Neural cell (in vitro differentiated cells): ENCODE measurements at regions not wholly inside any gene's neighbourhood (a gene's known extent, or its start where the extent isn't known, plus 50 kb on each side); places are given as distances from the start of the nearest gene placed in this dataset.

ENCODE experiments used
- EP300 ChIP-seq: fragments of 450-650 bp; conservative IDR thresholded peaks from 2 replicates; pipeline ENCODE4 v1.6.1; 2014; ENCODE audit warnings: antibody characterized with exemption, mild to moderate bottlenecking, moderate library complexity; ENCODE audit not compliant: poor library complexity, severe bottlenecking
- EZH2 ChIP-seq: fragments of 200-600, 300-800 bp; shearing (Covaris generic), sonication (generic); IDR thresholded peaks from 2 replicates; pipeline ENCODE4 v1.6.1; 2014; ENCODE audit warnings: antibody characterized with exemption, low read length, borderline replicate concordance, mild to moderate bottlenecking; ENCODE audit not compliant: insufficient read depth, poor library complexity, severe bottlenecking
- MXI1 ChIP-seq: fragments of 450-650 bp; conservative IDR thresholded peaks from 2 replicates; pipeline ENCODE4 v1.6.1; 2014; ENCODE audit warnings: antibody characterized with exemption, mild to moderate bottlenecking; ENCODE audit not compliant: poor library complexity, severe bottlenecking
- POLR2AphosphoS5 ChIP-seq: IDR thresholded peaks from 2 replicates; pipeline ENCODE4 v1.6.1; 2012
- RAD21 ChIP-seq: fragments of 450-650 bp; conservative IDR thresholded peaks from 2 replicates; pipeline ENCODE4 v1.6.1; 2014; ENCODE audit warnings: antibody characterized with exemption, mild to moderate bottlenecking, moderate library complexity
- SMC3 ChIP-seq: fragments of 450-650 bp; conservative IDR thresholded peaks from 2 replicates; pipeline ENCODE4 v1.6.1; 2014; ENCODE audit warnings: antibody characterized with exemption, mild to moderate bottlenecking, moderate library complexity; ENCODE audit not compliant: poor library complexity
- TAF1 ChIP-seq: IDR thresholded peaks from 2 replicates; pipeline ENCODE4 v1.6.1; 2012; ENCODE audit warnings: low read depth
- TF ChIP-seq, protein P1 (sequence below): fragments of 450-650 bp; IDR thresholded peaks from 2 replicates; pipeline ENCODE4 v1.5.1; 2014; ENCODE audit warnings: antibody characterized with exemption, mild to moderate bottlenecking, moderate library complexity; ENCODE audit not compliant: poor library complexity, severe bottlenecking
- TF ChIP-seq, protein P2 (sequence below): IDR thresholded peaks from 2 replicates; pipeline ENCODE4 v1.6.1; 2012; ENCODE audit warnings: borderline replicate concordance

DNA sequence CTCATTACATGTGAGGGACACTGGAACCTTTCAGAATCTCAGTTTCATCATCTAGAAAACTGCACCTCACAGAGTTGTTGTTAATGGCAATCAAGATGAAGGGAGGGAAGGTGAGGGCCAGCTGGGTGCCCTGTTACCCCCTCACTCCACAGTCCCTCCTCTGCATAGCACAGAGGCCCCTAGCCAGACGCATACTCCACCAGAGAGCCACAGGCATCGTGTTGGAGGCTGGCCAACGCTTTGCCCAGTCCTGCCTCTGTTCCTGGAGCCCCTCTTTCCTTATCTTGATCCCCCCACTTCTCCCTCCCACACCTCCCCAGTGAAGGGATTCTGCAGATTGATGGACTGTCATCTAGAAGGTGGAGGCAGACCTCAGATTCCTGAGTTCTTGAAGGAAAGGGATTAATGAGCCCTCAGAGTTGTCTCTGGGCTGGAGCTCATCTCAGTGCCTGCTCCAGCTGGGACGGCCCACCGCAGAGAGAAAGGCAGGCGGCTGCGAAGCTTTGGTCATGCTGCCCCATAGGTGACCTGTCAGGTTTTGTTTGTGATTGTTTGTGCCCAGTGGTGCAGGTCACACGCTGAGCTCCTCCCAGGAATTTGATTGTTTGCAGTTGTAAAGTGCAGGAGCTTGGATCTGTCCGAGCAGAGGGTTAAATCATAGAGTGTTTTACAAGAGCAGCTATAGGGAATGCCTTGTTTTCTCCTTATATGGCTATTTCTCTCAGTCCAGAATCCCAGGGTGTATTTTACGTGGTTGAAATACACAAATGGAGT is 487.3 kb downstream of the CCDC171 start:
- TF ChIP-seq, protein P1, sequence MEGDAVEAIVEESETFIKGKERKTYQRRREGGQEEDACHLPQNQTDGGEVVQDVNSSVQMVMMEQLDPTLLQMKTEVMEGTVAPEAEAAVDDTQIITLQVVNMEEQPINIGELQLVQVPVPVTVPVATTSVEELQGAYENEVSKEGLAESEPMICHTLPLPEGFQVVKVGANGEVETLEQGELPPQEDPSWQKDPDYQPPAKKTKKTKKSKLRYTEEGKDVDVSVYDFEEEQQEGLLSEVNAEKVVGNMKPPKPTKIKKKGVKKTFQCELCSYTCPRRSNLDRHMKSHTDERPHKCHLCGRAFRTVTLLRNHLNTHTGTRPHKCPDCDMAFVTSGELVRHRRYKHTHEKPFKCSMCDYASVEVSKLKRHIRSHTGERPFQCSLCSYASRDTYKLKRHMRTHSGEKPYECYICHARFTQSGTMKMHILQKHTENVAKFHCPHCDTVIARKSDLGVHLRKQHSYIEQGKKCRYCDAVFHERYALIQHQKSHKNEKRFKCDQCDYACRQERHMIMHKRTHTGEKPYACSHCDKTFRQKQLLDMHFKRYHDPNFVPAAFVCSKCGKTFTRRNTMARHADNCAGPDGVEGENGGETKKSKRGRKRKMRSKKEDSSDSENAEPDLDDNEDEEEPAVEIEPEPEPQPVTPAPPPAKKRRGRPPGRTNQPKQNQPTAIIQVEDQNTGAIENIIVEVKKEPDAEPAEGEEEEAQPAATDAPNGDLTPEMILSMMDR: no peak
- no peak for TF ChIP-seq EZH2
- TF ChIP-seq, protein P2, sequence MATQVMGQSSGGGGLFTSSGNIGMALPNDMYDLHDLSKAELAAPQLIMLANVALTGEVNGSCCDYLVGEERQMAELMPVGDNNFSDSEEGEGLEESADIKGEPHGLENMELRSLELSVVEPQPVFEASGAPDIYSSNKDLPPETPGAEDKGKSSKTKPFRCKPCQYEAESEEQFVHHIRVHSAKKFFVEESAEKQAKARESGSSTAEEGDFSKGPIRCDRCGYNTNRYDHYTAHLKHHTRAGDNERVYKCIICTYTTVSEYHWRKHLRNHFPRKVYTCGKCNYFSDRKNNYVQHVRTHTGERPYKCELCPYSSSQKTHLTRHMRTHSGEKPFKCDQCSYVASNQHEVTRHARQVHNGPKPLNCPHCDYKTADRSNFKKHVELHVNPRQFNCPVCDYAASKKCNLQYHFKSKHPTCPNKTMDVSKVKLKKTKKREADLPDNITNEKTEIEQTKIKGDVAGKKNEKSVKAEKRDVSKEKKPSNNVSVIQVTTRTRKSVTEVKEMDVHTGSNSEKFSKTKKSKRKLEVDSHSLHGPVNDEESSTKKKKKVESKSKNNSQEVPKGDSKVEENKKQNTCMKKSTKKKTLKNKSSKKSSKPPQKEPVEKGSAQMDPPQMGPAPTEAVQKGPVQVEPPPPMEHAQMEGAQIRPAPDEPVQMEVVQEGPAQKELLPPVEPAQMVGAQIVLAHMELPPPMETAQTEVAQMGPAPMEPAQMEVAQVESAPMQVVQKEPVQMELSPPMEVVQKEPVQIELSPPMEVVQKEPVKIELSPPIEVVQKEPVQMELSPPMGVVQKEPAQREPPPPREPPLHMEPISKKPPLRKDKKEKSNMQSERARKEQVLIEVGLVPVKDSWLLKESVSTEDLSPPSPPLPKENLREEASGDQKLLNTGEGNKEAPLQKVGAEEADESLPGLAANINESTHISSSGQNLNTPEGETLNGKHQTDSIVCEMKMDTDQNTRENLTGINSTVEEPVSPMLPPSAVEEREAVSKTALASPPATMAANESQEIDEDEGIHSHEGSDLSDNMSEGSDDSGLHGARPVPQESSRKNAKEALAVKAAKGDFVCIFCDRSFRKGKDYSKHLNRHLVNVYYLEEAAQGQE: no peak
- TF ChIP-seq POLR2AphosphoS5: no peak
- no peak for TF ChIP-seq SMC3
- TF ChIP-seq TAF1: no peak
- TF ChIP-seq EP300: no peak
- TF ChIP-seq MXI1: no peak
- no peak for TF ChIP-seq RAD21
